ENCODE measurements at regions not wholly inside any gene's neighbourhood (a gene's known extent, or its start where the extent isn't known, plus 50 kb on each side); places are given as distances from the start of the nearest gene placed in this dataset.
A peak's percentile ranks its signal among the peaks of the same experiment; 100 is the strongest.
"Not testable (repeated sequence)": the region's sequence is repeated elsewhere in the genome, so short reads cannot be mapped to it uniquely, and the experiment has no call there.

DNA sequence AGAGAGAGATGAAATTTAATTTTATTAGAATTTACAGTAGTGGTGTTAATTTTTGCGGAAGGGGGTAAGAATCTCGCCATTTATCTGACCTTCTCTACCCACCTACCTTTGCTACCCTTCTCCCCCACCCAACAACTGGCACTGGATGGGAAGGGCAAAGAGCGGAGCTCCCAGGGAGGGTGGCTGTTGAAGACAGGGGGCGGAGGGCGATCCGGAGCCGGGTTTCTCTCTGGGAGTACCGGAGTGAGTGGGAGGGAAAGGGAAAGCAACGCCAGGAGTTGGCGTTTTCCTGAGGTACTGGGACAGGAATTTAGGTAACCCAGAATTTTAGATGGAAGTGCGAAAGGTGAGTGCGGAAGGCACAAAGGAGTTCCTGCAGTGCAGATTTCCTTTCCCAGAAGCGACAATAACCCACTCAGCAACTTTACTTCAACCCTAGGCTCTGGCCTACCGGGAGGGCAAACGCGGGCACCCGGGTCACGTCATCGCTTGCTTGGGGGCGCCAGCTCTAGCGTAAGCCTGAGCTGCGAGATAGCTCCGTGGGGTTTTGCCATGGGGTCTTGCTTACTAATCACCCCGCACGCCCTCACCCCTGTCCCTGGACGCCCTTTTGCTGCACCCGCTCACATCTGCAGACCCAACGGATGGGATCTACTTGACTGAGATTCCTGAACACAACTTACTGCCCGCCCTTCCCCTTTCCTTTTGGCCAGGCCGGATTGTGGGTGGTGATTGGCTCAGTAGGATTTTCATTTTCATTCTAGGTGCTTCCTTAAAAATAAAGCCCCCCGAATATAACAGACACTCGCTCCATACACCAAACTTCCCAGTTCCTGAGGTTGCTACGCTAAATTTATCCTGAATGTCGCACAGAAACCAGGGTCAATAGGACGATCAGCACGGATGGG lies 413.0 kb upstream of the ESRRG start:
- DNase-seq = no peak

DNA sequence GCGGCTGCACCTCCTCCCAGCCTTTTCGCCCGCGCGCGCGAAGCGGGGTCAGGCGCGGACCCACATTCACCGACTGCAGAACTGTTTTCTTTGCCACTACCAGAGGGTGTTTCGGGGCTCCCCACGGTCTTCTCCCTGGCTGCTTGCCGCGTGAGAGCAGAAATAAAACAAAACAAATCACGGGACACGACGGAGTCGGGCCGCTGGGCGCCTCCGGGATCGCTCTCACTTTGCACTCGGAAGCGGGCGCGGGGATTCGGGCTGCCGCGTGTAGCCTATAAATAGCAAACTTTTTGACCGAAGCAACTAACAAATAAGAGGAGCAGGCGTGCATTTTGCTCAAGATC lies 412.3 kb upstream of the ESRRG start:
- DNase-seq = no peak

DNA sequence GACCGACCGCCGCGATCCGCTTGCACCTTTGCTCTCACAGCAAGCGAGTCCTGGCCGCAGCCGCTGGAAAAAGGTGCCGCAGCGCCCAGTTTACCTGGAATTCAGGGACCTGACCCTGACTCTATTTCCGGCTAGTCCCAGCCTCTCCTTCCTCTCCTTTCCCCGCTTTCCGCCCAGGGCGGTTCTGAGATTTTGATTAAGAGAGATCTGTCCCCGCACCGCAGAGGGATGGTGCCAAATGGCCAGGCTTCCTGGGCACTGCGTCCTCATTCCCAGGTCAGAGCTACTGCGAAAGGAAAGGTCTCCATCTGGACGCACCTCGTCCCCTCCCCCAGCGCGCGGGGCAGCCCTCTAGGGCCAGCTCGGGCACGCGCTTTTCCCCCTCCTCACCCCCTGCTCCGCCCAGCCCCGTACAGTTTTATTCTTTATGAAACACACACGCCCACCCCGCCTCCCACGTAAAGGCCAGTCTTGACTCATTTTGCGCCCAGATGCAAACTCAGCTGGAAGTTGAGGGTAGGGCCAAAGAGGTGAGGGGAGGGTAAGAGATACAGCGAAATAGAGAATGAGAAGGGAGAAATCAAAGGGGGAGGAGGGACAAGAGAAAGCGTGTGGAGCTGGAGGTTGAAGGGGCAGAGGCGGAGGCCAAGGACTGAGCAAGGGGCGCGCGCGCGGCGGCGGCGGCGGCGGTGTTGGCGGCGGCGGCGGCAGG lies 411.8 kb upstream of the ESRRG start:
- DNase-seq = peak; percentile 29

DNA sequence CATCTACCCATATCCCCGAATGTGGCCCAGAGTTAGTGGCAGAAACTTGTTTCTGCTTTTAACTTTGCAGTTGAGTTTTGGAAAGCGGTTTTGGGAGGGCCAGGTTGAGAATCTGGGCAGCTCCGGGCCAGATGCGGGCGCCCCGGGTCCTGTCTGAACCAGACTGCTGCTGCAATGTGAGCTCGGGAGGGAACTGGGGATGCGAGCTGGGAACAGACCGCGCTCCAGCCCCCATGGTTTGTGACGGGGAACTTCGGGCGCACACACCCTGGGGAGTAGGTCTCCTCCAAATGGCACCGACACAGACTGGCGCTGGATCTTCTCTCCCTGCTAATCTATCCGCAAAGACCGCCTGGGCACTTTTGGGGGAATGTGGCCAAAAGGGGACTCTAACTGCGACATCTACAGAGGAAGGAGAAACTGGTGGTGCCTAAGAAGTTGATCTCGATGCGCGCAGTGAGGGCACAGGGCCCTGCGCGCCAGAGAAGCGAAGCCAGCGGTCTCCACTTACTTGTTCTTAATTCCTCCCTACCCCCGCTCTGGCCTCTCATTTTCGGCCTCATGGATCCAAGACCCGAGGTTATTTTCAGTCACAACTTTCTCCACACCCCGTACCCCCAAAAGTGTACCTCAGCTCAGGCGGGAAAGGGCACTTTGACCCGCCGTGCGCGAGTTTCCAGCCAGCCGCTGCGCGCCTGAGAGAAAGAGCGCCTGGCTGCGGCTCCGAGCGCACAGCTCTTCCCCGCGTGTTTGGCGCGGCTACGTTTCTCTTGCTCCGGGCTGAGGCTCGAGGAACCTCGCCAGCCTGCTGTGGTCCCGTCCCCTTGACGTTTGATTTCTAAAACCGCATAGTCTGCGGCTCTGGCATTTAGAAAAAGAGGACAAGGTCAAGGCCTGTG lies 411.0 kb upstream of the ESRRG start:
- DNase-seq = no peak

DNA sequence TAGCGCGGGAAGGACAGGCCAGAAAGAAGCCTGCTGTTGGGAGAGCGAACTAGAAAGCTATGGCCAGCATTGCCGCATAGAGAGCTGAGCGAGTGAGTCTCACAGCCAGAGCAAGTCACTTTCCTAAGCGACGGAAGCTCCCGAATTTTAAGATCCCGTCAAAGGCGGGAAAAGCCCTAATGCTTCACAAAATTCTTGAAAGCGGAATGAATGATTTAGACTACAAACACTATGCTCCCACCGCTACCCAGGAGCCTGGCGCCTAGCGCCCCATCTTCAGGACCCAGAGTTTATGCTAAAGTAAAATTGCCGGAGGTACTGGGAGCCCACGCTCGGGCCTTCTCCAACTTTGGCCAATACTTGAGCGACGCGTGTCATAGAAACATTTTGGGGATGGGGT lies 409.9 kb upstream of the ESRRG start:
- DNase-seq = no peak

DNA sequence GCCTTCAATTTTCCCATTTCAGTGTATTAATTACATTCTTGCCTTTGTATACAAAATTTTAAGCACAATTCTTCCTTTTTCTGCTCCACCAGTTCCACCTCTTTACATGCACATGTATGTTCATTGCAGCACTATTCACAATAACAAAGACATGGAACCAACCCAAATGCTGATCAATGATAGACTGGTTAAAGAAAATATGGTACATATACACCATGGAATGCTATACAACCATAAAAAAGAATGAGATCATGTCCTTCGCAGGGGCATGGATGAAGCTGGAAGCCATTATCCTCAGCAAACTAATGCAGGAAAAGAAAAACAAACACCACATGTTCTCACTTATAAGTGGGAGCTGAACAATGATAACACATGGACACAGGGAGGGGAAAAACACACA lies 400.1 kb upstream of the ESRRG start:
- not testable (repeated sequence) for DNase-seq

DNA sequence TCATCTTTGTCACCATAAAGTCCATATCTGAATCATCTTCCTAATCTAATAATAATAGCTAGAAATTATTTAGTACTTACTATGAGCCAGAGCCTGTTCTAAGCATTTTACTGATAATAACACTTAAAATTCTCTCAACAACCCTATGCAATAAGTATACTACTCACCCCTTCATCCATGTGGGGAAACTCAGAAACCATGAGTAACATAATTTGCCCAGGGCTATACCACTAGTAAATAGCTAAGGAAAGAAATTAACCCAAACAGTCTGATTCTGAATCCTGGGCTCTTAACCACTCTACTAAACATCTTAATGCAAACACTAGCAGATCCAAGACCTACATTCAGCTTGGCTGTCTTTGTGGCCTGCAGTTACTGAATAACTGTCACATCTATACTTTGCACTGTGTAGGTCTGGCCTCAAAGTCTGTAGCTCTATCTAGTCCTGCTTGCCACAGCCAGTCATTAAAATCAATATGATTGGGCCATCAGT lies 394.8 kb upstream of the ESRRG start:
- no peak for DNase-seq

DNA sequence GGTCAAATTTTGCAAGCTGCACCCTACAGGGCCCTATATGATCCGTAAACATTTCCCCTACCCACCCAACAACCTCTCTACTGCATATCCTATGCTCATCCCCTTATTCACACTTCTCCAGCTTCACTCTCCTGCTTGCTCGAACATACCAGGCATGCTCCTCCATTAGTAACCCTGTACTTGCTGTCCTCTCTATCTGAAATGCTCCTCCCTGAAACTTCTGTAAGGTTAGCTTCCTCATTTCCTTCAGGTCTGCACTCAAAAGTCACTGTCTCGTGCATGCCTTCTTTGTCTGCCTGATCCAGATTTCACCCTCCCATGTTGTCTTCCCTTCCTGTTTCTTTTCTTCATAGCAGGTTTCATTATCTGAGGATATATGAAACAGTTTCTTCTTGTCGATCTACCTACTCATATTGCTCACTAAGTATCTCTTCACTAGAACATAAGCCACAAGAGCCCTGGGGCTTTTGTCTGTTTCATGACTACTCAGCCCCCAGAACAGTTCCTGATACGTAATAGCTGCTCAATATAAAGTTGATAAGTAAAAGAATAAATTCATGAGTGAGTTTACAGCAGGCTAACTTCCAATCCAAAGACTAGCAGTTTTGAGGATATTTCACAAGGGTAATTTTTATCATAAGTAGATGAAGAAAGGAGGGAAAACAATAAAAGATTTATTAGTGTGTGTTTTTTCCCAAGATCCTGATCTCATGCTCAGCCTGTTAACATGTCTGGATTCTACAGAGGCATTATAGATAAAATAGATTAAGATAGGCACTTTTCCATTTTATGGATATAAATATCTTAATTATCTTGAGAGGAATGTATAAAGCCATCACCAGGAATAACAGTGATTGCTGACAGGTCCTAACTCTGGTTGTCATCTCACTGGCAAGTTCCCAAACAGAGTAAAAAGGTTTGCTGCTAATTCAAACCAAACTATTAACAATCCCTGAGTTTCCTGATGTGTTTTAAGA lies 392.5 kb upstream of the ESRRG start:
- no peak for DNase-seq

DNA sequence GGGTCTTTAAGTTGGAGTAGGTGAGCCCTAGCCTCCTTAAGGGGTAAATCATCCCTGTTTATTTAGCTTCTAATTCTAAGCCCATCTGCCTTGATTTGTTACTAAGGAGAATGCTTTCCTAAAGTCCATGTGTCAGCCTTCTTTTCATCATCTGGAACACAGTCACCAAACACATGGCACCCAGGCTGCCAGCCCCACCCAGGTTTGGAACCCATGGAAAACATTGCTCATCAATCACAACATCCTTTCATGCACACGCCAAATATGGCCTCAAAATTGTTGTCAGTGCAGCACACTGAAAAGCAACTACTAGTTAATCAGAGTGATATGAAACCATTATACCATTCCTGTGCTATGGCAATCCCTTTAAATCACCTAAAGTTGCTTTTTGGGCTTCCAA lies 386.7 kb upstream of the ESRRG start:
- no peak for DNase-seq

DNA sequence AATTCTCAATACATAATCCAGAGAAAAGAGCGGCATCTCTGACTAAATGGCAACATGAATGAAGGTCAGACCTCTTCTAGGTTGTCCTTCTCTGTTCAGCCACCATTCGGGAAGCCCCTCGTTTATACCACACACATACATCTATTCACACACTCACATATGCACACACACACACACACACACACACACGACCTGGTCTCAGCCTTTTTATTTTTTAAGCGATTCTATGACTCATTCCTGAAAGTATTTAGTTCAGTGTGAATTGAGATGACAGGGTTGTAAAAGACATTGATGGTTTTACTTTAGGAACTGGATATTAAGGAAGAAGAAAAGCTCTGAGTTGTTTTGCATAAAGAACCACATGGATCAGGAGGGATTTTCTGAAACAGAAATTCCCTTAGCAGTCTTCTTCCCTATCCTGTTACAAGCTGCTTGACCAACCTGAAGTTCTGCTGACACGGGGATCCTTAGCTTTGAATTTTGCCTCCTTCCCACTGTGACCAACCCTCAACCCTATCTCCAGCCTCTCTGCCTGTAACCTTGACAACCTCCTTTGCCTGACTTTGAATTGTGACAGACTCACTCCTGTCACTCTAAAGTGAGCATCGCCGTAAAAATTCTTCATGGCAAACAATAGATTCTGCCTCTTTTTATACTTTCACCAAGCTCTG lies 383.1 kb upstream of the ESRRG start:
- no peak for DNase-seq

DNA sequence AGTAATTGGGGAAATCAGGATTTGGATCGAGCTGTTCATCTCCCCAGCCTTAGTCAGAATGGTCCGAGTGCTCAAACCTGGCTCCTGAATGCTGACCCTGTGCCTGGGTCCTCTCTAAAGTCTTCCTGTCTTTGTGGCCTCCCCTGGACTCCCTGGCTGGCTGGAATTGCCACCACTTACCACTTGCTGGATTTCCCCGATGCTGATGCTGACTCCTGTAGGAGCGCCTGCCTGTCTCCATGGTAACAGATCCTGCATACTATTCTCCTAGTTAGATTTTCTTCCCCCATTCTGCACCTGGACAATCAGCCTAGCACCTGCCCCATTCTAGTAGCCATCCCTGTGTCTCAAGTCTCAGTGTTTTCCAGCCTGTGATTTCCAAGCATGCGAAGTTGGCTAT lies 382.2 kb upstream of the ESRRG start:
- DNase-seq = no peak

DNA sequence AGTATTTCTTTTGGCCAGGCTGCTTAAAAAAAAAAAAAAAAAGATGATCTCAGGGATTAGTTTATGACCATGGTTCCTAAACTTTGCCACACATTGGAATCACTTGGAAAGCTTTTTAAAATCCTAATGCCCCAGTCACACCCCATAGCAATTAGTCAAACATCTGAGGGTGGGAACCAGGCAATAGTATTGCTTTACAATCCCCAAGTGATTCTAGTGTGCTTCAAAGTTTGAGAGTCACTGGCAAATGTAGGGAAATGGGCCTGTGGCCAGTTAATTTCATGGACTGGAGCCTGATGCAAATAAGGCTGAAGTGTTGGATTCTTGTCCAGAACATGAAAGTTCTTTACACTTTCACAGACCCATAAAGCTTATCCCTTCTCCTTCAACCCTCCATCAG lies 374.6 kb upstream of the ESRRG start:
- no peak for DNase-seq

DNA sequence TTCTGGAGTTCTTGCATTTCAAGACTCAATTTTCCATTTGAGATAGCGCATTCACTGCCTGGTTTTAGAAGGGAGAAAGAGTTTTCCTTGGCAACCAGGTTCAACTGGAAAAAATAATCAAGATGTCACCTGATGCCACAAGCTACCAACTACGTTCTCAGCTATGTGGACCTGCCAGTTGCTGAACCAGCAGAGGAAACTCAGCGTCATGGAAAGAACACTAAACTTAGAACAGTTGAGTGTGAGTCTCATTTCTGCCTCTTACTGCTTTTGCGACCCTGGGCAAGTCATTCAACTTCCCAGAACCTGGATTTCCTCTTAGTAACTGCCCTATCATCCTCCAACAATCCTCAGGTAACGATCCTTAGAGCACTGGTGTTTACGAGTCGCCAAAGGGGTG lies 373.0 kb upstream of the ESRRG start:
- DNase-seq = no peak

DNA sequence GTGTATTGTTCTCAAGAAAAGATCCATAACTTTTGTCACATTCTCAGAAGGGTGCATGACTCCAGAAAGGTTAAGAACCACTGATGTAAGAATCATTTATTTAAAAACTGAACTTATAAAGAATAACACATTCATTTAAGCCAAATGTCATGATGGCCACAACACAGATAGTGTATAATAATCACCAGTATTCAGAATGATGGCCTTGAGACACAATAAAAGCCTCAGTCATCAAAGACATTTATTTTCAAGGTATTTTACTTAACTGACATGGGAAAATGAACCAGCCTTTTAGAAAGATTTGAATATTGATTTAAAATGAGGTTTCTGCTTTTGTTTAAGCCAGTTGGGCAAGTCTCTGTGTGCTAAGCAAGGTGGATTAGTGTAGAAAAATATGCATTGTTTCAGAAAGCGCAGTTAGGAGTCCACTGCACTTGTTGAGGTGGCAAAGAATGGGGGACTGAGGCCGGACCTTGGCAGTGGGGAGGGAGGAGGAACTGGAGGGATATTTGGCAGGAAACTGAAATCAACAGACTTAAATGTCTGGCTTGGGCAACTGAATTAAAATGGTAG lies 371.9 kb upstream of the ESRRG start:
- DNase-seq = no peak

DNA sequence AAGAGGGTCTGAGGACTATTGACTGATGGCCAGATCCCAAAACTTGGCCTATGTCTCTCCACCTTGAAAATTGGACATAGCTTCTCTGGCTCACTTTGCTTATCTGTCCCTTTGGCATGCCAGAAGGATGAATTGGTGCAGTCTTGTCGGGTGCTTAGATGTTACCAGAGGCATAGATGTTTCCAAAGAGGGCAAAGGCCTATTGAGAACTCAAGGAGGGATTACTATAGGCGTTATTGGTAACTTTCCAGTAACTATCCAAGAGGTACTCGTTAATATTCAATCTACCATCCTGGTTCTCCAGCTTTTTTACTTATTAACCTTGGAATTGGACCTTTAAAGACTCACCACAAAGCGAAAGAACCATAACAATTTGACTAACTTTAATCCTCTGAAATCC lies 368.3 kb upstream of the ESRRG start:
- DNase-seq = no peak

DNA sequence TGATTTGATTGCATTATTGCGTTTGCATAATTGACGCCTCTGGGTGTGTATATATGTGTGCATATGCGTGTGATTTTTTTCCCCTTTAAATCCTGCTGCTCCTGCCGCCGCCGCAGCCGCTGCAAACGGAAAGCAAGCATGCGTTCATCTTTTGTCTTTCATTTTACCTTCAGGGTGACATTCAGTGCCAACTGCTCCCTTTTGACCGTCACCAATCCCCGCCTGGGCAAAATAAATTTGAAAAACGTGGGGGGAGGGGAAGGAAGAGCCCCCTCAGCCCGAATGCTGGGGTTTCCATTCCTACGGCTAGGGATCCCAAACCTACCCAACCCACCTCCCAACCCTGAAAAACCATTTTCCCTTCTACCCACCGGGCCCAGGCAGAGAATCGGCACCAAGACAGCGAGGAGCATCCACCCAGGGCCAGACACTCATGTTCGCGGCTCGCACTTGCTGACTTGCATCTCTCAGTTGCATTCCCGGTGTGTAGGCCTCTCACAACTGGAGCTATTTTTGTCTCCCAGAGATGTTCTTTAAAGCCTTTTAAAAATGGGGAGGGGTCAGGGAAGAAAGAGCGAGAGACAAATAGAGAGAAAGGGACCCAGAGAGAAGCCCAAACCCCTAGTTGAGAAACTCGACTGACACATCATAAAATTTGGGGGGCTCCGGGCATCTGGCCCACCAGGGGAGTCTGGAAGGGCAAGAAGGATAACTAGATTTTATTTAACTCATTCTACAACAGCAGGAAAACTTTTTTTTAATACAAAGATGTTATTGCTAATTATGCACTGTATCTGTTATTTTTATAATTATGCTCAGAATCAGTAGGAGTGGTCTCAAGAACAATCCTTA lies 367.1 kb upstream of the ESRRG start:
- DNase-seq = no peak

DNA sequence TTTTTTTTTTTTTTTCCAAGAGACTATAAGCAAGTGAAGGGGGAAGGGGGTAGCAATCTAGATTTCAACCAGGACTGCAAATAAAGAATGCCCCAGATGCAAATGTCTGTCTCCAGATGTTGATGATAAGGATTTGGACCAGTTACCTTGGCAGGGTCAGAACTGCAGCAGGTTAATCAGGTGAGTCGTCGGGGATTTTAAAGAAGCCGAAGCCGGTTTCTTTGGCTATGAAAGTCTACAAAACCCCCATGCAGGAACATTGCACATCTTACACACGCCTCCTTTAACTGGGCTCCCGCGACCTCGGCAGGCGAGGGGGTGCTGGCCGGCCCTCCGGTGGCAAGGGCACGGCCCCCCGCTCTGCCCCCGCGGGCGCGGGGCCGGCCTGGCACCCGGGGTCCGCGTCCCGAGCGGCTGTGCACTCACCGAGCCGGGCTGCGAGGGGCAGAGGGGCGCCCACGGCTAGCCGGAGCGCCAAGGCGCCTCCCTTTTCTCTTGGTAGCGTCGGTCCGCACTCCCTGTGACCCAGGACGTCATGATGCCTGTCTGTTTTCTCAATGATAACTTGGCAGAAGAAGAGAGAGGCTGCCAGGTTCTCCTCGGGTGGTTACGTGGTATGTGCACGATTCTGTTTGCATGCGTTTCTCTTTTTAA lies 366.3 kb upstream of the ESRRG start:
- peak; percentile 27 for DNase-seq

DNA sequence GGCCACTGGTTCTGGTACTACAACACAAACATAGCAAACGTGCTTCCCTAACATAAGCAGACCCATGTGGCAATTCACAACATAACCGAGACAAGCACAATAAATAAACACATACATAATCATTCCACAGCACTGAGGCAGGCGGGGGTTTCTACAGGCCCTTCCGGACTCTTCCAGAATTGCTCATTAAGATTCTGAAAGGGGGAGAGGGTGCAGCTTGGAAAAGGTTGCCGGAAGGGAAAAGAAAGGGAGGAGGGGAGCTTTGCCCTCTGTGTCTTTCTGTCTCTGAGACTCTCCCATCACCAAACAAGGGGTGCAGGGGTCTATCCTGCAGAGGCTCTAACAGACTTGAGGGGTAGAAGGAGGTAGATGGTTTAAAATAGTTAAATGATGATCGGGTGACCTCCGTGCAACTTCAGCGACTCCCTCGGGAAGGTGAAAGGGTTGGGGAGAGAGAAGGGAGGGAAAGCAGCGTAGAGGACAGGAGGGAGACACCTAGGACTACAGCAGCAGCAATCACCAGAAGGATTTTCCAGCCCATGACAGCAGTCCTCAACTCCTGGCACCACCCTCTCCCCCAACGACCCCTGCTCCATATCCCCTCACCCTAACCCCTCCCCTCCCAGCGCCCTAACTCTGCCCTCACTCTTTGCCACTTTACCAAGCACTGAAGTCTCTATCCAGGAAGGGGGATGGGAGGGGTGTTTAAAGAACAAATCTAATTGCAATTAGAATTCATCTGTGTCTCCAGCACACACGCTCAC lies 365.5 kb upstream of the ESRRG start:
- DNase-seq = no peak

DNA sequence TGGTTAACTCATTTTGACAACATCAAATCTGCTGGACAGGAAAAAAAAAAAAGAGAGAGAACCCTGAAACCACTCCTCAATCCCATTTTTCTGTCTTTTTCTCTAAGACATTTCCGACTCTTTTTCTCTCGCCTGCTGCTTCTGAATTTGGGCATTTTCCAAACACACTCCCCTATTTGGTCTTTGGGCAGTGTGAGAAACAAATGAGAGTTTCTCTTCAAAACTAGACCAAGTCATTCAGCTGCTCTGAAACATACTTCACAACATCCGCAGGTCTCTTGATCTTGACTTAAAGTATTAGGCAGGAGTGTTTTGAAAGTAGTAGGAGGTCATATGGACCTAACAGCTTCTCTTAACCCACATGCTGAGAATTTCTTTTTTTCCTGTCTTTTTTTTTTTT lies 364.8 kb upstream of the ESRRG start:
- no peak for DNase-seq
